ENCODE measurements at regions not wholly inside any gene's neighbourhood (a gene's known extent, or its start where the extent isn't known, plus 50 kb on each side); places are given as distances from the start of the nearest gene placed in this dataset.
A peak's percentile ranks its signal among the peaks of the same experiment; 100 is the strongest.

- intact Hi-C loops (cut with micrococcal nuclease) = no loop called here
- no peak overlapping the region for H3K4me3 ChIP-seq
- peaks cover 6% of the 10 kb centered on the region for H3K9me3 ChIP-seq (replicated peaks)
- H3K27ac ChIP-seq (replicated peaks) = peak overlapping the region; percentile 4
- H3K27me3 ChIP-seq (ENCODE audit: low read depth) = no peaks in the 10 kb centered on the region
- H3K4me1 ChIP-seq = no peaks in the 10 kb centered on the region
- no peak for DNase-seq
- H3K36me3 ChIP-seq = no peaks in the 10 kb centered on the region
- no peak for TF ChIP-seq CTCF (IDR thresholded peaks at IDR 0.05; ENCODE audit: borderline replicate concordance)
These were observed 211.0 kb downstream of the NEBL start for GRCh38 chr10:20686015-20686635.

- no peaks in the 10 kb centered on the region for H3K4me1 ChIP-seq
- no peak for TF ChIP-seq CTCF (IDR thresholded peaks at IDR 0.05; ENCODE audit: borderline replicate concordance)
- H3K4me3 ChIP-seq = no peak overlapping the region
- no peak for DNase-seq
- H3K9me3 ChIP-seq (replicated peaks) = peaks cover 6% of the 10 kb centered on the region
- H3K27me3 ChIP-seq (ENCODE audit: low read depth) = no peaks in the 10 kb centered on the region
- no peaks in the 10 kb centered on the region for H3K36me3 ChIP-seq
- intact Hi-C loops (cut with micrococcal nuclease) = no loop called here
- H3K27ac ChIP-seq (replicated peaks) = no peak overlapping the region
These were observed 211.6 kb downstream of the NEBL start for GRCh38 chr10:20685462-20685861.

GRCh38 chr10:20683345-20683744, 213.8 kb downstream of the NEBL start:
- no peak overlapping the region for H3K4me3 ChIP-seq
- H3K27me3 ChIP-seq (ENCODE audit: low read depth) = no peaks in the 10 kb centered on the region
- H3K4me1 ChIP-seq = no peaks in the 10 kb centered on the region
- no peak for TF ChIP-seq CTCF (IDR thresholded peaks at IDR 0.05; ENCODE audit: borderline replicate concordance)
- H3K36me3 ChIP-seq = no peaks in the 10 kb centered on the region
- no peak for DNase-seq
- intact Hi-C loops (cut with micrococcal nuclease) = no loop called here
- no peak overlapping the region for H3K27ac ChIP-seq (replicated peaks)
- H3K9me3 ChIP-seq (replicated peaks) = peaks cover 6% of the 10 kb centered on the region

GRCh38 chr10:20682782-20683181, 214.3 kb downstream of the NEBL start:
- TF ChIP-seq CTCF (IDR thresholded peaks at IDR 0.05; ENCODE audit: borderline replicate concordance) = no peak
- Histone ChIP-seq H3K27ac (replicated peaks) (no peak overlapping the region), H3K4me1 (no peaks in the 10 kb centered on the region), H3K27me3 (ENCODE audit: low read depth) (no peaks in the 10 kb centered on the region), H3K36me3 (no peaks in the 10 kb centered on the region), H3K9me3 (replicated peaks) (peaks cover 6% of the 10 kb centered on the region), H3K4me3 (no peak overlapping the region)
- intact Hi-C loops (cut with micrococcal nuclease) = no loop called here
- DNase-seq = no peak

GRCh38 chr10:20677340-20677739, 219.8 kb downstream of the NEBL start:
- TF ChIP-seq CTCF (IDR thresholded peaks at IDR 0.05; ENCODE audit: borderline replicate concordance) = no peak
- H3K4me1 ChIP-seq = peaks cover 19% of the 10 kb centered on the region
- H3K36me3 ChIP-seq = no peaks in the 10 kb centered on the region
- H3K27me3 ChIP-seq (ENCODE audit: low read depth) = no peaks in the 10 kb centered on the region
- H3K27ac ChIP-seq (replicated peaks) = no peak overlapping the region
- H3K9me3 ChIP-seq (replicated peaks) = no peaks in the 10 kb centered on the region
- intact Hi-C loops (cut with micrococcal nuclease) = no loop called here
- no peak for DNase-seq
- H3K4me3 ChIP-seq = no peak overlapping the region

Data from left ventricle myocardium inferior (tissue), 1 donor.